H1 (cell line): ENCODE measurements at regions not wholly inside any gene's neighbourhood (a gene's known extent, or its start where the extent isn't known, plus 50 kb on each side); places are given as distances from the start of the nearest gene placed in this dataset.

Experiments used
- BRCA1 ChIP-seq: IDR thresholded peaks from 2 replicates; pipeline ENCODE4 v1.6.1; 2012; ENCODE audit warnings: low read depth, low read length, improper control_type of control experiment
- EGR1 ChIP-seq: IDR thresholded peaks from 2 replicates; pipeline ENCODE4 v1.6.1; 2011; ENCODE audit warnings: low read depth, low read length, borderline replicate concordance
- RNF2 ChIP-seq: fragments of 200-900, 300-1000 bp; sonication (generic); IDR thresholded peaks from 2 replicates; pipeline ENCODE4 v1.7.1; 2016; ENCODE audit warnings: borderline replicate concordance, low read depth, mild to moderate bottlenecking, antibody characterized with exemption, low read length; ENCODE audit not compliant: poor library complexity, severe bottlenecking; ENCODE audit errors: missing control alignments

- TF ChIP-seq RNF2 (no peak), BRCA1 (no peak), EGR1 (no peak)
- TF ChIP-seq, all 59 proteins: peak for 0
Measured at GRCh38 chr14:84726471-84726870, 803.5 kb upstream of the FLRT2 start (continued).
